Thoracic aorta (tissue), 2 donors: ENCODE measurements at regions not wholly inside any gene's neighbourhood (a gene's known extent, or its start where the extent isn't known, plus 50 kb on each side); places are given as distances from the start of the nearest gene placed in this dataset.

Experiments
- ATAC-seq: fragments of 150-250 bp; one replicate; pipeline ENCODE4 v1.8.0; 2017; ENCODE audit warnings: low read depth; ENCODE audit not compliant: insufficient number of reproducible peaks, low FRiP score
- DNase-seq: peaks from one replicate; pipeline ENCODE4 v3.0.0-alpha.2; 2020; ENCODE audit warnings: low spot score
- H3K27ac ChIP-seq, 2 donors: fragments of 200-600 bp; sonication (generic); 1 replicate in 1 of 2; 2 replicates in 1 of 2; pipeline ENCODE4 v1.5.1; 2016; ENCODE audit warnings: mild to moderate bottlenecking in 2 of 2, moderate library complexity in 2 of 2
- H3K27me3 ChIP-seq: fragments of 200-600 bp; sonication (generic); replicated peaks from 2 replicates; pipeline ENCODE4 v1.6.0; 2016; ENCODE audit warnings: mild to moderate bottlenecking; ENCODE audit not compliant: insufficient read depth
- H3K36me3 ChIP-seq: fragments of 200-600 bp; sonication (generic); one replicate; pipeline ENCODE4 v1.5.1; 2016
- H3K4me1 ChIP-seq, 2 donors: fragments of 200-600 bp; sonication (generic); 1 replicate in 1 of 2; 2 replicates in 1 of 2; pipeline versions ENCODE4 v1.5.1 to v1.6.0; 2016; ENCODE audit warnings: low read depth in 2 of 2, mild to moderate bottlenecking in 1 of 2; ENCODE audit not compliant: control insufficient read depth in 1 of 2
- H3K4me3 ChIP-seq: fragments of 200-600 bp; sonication (generic); 2 replicates; pipeline ENCODE4 v1.5.1; 2016; ENCODE audit warnings: mild to moderate bottlenecking
- H3K9me3 ChIP-seq: fragments of 200-600 bp; sonication (generic); 2 replicates; pipeline ENCODE4 v1.5.1; 2016
- CTCF ChIP-seq: fragments of 200-600 bp; sonication (generic); IDR thresholded peaks from one replicate; pipeline ENCODE4 v1.5.1; 2019; ENCODE audit warnings: antibody characterized with exemption

GRCh38 chr12:81953541-81953940, 194.4 kb upstream of the PPFIA2 start:
- TF ChIP-seq CTCF: no peak
- H3K4me1 ChIP-seq: no peaks in the 10 kb centered on the region
- ATAC-seq (no peak), DNase-seq (no peak)
- H3K27me3 ChIP-seq: no peaks in the 10 kb centered on the region
- H3K27ac ChIP-seq: no peak overlapping the region
- no peak overlapping the region for H3K4me3 ChIP-seq
- H3K36me3 ChIP-seq: no peaks in the 10 kb centered on the region
- no peaks in the 10 kb centered on the region for H3K9me3 ChIP-seq

GRCh38 chr12:81950871-81951270, 191.7 kb upstream of the PPFIA2 start:
- H3K4me1 ChIP-seq: no peaks in the 10 kb centered on the region
- H3K27me3 ChIP-seq: no peaks in the 10 kb centered on the region
- H3K27ac ChIP-seq: no peak overlapping the region
- no peak for TF ChIP-seq CTCF
- no peaks in the 10 kb centered on the region for H3K36me3 ChIP-seq
- H3K9me3 ChIP-seq: no peaks in the 10 kb centered on the region
- no peak for ATAC-seq
- H3K4me3 ChIP-seq: no peak overlapping the region
- no peak for DNase-seq

GRCh38 chr12:81949841-81950308, 190.7 kb upstream of the PPFIA2 start:
- Histone ChIP-seq H3K27me3 (no peaks in the 10 kb centered on the region), H3K36me3 (no peaks in the 10 kb centered on the region), H3K4me1 (no peaks in the 10 kb centered on the region), H3K9me3 (no peaks in the 10 kb centered on the region), H3K27ac (no peak overlapping the region), H3K4me3 (no peak overlapping the region)
- no peak for ATAC-seq
- no peak for TF ChIP-seq CTCF
- no peak for DNase-seq

- ATAC-seq (no peak), DNase-seq (no peak)
- H3K4me3 ChIP-seq: no peak overlapping the region
- H3K36me3 ChIP-seq: no peaks in the 10 kb centered on the region
- no peak for TF ChIP-seq CTCF
- H3K4me1 ChIP-seq: no peaks in the 10 kb centered on the region
- no peaks in the 10 kb centered on the region for H3K27me3 ChIP-seq
- H3K9me3 ChIP-seq: no peaks in the 10 kb centered on the region
- no peak overlapping the region for H3K27ac ChIP-seq
These were observed 190.3 kb upstream of the PPFIA2 start for GRCh38 chr12:81949416-81949815.

GRCh38 chr12:81944886-81945285, 185.7 kb upstream of the PPFIA2 start:
- Histone ChIP-seq H3K9me3 (no peaks in the 10 kb centered on the region), H3K4me3 (no peak overlapping the region), H3K4me1 (no peaks in the 10 kb centered on the region), H3K36me3 (no peaks in the 10 kb centered on the region), H3K27me3 (no peaks in the 10 kb centered on the region), H3K27ac (no peak overlapping the region)
- no peak for TF ChIP-seq CTCF
- DNase-seq (no peak), ATAC-seq (no peak)
